ENCODE measurements at regions not wholly inside any gene's neighbourhood (a gene's known extent, or its start where the extent isn't known, plus 50 kb on each side); places are given as distances from the start of the nearest gene placed in this dataset.

DNA sequence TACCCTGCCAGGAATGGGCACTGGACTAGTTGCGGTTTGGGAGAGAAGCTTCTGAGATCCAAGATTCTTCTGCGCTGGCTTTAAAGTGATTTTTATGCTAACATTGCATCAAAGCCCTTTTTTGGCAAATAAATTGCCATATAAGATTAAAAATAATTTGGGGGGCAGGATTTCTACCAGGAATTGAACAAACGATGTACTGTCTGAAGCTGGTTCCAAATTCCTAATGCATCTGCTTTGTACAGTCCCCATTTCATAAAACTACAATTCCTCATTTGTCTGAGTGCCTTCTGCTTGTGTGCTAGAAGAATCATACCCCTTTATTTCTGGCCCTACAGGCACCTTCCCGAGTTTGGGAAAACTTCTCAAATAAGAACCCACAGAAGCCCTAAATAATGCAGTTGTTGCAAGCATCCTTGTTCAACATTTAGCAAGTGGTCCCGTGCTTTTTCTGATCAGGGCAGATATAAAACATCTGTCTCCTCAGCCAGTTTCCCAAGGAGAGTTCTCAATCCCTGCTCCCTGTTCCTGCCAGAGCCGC, 349.7 kb downstream of the PTEN start:
- TF ChIP-seq SPI1 (IDR thresholded peaks at IDR 0.05; ENCODE audit: low read depth, low read length) (no peak), PAX5 (IDR thresholded peaks at IDR 0.05; ENCODE audit: insufficient read depth, low read length, severe bottlenecking) (no peak)

All from GM12891 (cell line).